ENCODE measurements at regions not wholly inside any gene's neighbourhood (a gene's known extent, or its start where the extent isn't known, plus 50 kb on each side); places are given as distances from the start of the nearest gene placed in this dataset.

DNA sequence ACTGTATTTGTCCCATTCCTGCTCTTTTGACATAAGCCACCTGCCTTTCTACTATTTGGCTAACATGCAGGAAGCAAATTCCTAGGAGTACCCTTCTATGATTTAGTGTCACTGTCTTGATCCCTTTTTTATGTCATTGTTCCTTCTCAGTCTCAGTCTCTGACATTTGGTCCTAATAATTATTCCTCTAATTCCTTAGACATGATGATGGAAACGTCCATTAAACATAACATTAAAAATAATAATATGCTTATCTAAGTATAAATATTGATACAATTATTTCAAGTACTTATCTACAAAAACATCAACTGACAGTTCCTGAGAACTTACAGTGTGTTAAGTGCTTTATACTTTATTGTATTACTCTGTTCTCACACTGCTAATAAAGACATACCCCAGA is 857.0 kb upstream of the LCORL start:
- intact Hi-C loops (cut with DNase I) = no loop called here
- DNase-seq (ENCODE audit: missing footprints) (no peak), ATAC-seq (no peak)

DNA sequence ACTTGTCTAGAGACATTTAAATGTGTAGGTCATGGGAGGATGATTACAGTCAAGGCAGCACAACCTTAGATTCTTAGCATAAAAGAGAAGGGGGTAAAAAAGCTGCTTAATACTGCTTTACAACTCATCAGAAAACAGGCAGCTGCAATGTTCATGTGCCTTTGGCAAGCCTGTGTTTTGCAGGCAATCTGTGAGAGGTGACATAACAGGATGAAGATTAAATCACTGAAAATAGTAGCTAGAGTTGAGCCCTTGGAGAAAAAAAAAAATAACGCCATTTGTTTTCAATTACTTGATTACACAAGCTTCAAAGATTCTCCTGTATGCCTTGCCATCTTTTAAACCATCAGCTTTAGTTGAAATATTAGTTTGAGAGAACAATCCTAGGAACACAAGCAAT is 847.6 kb upstream of the LCORL start:
- intact Hi-C loops (cut with DNase I) = no loop called here
- no peak for ATAC-seq
- no peak for DNase-seq (ENCODE audit: missing footprints)

DNA sequence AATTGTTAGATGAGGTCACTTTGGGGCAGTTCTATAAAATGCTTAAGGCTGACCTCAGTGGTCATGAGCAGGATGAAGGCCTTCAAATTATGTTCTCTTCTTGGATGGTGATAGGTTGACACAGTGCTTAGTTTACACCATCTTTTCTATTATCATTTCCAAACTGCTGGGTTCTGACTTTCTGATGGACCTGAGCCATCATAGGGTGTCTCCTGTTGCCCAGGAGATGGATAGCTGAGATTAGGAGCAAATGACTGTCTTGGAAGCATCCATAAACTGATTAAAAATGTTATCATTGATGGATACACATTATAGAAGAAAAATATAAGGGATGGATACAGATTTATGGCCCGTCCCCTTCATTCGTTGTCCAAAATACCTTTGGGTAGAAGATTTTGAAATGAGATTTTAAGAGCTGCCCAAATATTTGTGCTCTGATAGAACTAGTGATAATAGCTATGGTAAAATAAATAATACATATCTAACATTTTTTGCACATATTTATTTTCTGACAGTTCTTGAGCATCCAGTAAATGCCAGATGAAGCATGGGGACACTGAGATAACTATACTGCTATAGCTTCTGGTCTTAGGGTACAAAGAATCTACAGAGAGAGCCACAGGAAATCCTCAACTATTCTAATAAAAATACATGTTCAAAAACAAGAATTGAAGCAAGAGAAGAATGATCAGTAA is 839.4 kb upstream of the LCORL start:
- intact Hi-C loops (cut with DNase I) = no loop called here
- no peak for ATAC-seq
- no peak for DNase-seq (ENCODE audit: missing footprints)

DNA sequence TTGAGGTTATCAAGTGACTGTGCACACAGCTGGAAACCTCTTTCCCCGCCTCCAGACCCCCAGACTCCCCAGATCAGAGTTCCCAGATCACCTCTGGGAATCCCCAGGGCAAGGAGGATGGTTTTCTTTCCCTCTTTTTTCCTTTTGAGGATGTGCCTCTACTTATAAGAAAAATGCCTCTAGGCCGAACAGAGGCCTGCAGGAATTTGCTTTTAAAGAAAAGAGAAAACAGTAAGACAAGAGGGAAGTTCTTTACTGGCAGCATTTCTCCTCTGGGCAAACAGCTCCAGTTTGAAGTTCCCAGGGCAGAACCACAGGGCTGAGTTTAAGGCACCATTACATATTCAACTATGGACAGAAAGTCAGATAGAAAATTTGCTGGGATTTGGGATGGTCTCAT is 837.9 kb upstream of the LCORL start:
- intact Hi-C loops (cut with DNase I) = no loop called here
- ATAC-seq (no peak), DNase-seq (ENCODE audit: missing footprints) (no peak)

DNA sequence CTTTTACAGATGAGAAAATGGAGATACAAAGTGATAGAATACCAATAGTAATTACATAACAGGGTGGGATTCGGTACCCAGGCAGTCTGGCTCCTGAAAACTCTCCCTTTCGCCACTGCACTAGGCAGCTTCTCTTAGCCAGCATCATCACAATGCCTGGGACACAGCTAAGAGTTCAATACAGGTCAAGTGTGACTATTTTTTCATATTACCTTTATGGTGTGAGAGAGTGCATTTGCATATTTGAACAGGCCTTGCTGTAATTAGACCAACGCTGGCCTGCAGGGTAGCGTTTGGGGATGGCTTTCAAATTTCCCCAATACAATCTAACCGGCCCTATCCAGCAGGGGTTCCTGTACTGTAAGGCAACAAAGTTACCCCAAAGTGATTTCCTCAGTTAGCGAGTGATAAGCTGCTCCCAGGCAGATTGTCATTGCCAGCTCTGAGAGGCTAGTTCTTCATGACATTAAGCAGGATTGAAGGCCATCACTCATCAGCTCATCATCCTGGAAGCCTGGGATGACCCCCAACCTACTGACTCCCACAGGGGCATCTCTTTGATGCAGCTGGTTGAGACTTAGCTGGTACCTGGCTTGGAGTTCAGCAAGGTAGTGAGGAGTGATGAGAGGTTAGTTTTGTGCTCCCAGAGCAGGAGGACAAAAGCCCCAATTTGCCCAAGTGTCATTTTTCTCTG is 836.8 kb upstream of the LCORL start:
- intact Hi-C loops (cut with DNase I) = no loop called here
- ATAC-seq = peak; percentile 57
- DNase-seq (ENCODE audit: missing footprints) = no peak

DNA sequence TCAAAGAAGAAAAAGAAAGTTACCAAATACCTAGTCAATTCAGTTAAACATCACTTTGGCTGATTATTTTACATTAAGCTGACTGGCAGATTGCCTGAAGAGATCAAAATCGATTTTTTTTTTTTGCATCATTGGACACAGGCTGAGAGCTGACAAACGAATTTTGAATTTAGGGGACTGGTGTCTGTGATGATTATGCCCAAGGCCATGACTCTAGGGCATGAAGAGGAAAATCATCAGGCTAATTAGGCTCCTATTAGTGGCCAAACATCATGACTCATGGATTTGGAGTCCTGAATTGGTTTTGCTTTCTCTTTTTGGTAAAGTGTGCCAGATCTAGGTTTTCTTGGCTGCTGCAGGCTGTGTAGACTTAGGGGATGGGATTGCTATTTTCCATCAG is 829.3 kb upstream of the LCORL start:
- no peak for DNase-seq (ENCODE audit: missing footprints)
- intact Hi-C loops (cut with DNase I) = no loop called here
- ATAC-seq = no peak

DNA sequence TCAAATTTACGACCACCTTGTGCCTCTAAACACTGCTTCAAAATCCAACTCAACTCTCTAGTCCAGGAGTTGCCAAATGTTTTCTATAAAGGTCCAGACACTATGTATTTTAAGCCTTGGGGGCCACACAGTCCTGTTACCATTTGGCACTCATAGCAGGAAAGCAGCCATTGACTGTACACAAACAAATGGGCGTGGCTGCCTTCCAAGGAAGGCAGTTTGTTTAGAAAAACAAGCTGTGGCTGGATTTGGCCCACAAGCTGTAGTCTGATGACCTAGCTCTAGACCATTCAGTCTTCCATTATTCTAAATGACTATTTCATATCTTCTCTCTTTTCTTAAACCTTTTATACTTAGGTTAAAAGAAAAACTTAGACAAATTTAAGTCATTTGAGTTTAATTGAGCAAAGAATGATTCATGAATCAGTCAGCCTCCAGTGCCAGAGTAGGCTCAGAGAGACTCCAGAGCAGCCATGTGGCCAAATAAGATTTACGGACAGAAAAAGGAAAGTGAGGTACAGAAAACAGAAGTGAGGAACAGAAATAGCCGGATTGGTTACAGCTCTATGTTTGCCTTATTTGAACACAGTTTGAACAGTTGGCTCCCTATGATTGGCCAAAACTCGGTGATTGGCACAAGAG is 825.8 kb upstream of the LCORL start:
- intact Hi-C loops (cut with DNase I) = no loop called here
- ATAC-seq = no peak

DNA sequence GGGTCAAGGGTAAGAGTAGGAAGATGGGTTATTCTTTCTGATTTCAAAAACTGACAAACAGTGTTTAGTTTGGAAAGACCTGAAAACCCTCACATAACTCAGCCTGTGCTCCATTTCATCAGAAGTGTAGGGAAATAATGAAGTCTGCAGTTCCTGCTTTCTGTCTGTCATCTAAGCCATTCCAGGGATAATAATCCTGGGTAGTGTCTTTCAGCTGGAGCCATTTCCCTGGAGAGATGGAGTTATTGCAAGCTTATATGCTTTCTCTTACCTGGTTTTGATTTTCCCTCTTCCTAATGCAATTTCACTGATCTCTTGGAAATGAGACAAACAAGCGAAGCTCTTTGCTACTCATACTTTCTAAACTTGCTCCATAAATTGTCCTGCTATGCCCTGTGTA is 824.8 kb upstream of the LCORL start:
- no peak for DNase-seq (ENCODE audit: missing footprints)
- intact Hi-C loops (cut with DNase I) = no loop called here
- ATAC-seq = no peak

More for the DNA sequence above, 825.8 kb upstream of the LCORL start:
- DNase-seq (ENCODE audit: missing footprints) = no peak

DNA sequence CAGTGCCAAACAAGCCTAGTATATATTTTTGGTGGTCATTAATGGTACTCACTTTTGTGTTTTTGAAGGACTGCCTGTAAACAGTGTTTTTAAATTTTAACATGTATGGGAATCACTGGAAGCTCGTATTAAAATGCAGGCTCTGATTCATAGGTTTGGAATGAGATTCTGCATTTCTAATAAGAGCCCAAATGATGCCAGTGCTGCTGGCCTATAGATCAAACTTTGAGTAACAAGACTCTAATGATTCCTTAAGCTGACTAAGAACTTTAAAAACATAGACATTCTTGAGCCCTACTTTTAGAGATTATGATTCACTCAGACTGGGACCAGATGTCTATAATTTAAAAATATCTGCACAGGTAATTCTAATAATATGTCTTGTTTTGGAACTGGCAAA is 823.2 kb upstream of the LCORL start:
- DNase-seq (ENCODE audit: missing footprints) = no peak
- intact Hi-C loops (cut with DNase I) = no loop called here
- ATAC-seq = no peak

DNA sequence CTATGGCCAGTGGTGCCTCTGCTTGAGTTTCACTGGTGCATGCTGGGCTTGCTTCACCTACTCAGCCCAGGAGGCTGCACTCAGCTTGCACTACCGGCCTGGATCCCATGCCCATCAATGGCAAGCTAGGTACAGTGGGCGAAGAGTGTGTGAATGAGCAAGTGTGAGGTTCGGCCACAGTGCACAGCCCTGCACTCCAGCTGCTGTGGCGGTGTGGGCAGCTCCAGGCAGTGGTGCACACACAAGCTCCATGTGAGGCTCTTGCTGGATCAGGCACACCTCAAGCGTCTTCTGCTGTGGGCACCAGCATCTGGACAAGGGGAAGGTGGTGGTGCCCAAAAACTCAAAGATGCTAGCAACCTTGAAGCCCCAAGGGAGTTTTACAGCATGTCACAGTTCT is 820.9 kb upstream of the LCORL start:
- DNase-seq (ENCODE audit: missing footprints) (no peak), ATAC-seq (no peak)
- intact Hi-C loops (cut with DNase I) = no loop called here

DNA sequence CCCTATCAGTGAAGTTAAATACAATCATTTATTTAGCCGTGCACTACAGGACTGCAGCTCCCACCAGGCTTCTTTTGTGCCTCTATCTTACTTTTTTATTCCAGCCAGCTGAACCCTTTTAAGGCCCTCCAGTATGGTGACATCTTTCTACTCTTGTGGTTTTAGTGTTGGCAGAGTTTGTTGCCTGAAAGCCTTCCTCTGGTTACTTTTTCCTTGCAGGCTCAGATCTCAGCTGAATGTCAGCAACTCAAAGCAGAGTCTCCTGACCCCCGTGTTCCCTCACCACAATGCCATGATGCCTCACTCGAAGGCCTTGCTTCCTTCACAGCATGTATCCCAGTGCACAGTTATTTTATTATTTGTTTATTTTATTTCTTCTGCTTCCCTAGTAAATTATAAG is 818.9 kb upstream of the LCORL start:
- intact Hi-C loops (cut with DNase I) = no loop called here
- ATAC-seq (no peak), DNase-seq (ENCODE audit: missing footprints) (no peak)

DNA sequence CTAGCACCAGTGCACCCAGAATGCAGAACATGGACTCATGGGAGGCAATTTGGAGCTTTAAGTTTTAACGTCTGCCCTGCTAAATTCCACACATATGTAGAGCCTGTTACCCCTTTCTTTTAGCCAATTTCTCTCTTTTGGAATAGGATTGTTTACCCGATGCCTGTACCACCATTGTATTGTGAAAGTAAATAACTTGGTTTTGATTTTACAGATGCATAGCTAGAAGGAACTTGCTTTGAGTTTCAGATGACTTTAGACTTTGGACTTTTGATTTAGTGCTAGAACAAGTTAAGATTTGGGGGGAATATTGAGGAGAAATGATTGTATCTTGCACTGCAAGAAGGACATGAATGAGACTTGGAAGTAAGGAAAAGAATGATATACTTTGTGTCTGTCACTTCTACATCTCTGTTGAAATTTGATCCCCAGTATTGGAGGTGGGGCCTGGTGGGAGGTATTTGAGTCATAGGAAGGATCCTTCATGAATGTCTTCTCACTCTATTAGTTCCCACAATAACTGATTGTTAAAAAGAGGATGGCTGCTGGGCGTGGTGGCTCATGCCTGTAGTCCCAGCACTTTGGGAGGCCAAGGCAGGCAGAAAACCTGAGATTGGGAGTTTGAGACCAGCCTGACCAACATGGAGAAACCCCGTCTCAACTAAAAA is 794.8 kb upstream of the LCORL start:
- no peak for ATAC-seq
- no peak for DNase-seq (ENCODE audit: missing footprints)
- intact Hi-C loops (cut with DNase I) = no loop called here

DNA sequence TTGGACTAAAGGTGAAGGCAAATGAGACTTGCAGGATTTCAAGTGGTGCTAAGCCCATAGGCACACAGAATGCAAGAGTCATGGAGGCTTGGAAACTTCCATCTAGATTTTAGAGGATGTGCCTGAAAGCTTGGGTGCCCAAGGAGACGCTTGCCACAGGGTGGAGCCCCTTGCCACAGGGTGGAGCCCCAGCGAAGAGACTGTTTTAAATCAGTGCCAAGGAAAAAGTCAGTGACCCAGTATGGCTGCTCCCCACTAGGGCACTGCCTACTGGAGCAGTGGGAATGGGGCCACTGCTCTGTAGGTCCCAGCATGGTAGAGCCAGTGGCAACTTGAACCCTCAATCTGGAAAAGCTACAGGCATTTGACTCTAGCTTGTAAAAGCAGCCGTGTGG is 794.2 kb upstream of the LCORL start:
- intact Hi-C loops (cut with DNase I) = no loop called here
- DNase-seq (ENCODE audit: missing footprints) (no peak), ATAC-seq (no peak)

DNA sequence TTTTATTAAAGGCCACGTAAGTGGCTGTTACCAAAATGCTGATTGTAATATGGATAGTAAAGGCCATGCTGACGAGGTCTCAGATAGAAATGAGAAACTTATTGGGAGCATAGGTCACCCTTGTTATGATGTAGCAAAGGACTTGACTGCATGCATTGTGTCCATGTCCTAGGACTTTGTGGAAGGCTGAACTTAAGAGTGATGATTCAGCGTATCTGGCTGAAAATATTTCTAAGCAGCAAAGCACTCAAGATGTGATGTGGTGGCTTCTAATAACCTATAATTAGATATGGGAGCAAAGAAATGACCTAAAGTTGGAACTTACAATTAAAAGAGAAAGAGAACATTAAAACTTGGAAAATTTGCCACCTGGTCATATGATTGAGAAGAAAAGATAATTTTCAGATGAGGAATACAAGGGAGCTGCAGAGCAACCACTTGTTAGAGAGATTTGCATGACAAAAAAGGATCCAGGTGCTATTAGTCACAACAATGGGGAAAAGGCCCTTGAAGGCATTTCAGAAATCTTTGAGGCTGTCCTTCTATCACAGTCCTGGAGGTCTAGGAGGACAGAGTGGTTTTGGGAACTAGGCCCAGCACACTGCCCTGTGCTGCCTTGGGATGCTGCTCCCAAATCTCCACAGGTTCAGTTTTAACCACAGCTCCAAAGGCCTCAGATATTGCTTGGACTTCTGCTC is 793.7 kb upstream of the LCORL start:
- intact Hi-C loops (cut with DNase I) = no loop called here
- DNase-seq (ENCODE audit: missing footprints) (no peak), ATAC-seq (no peak)

DNA sequence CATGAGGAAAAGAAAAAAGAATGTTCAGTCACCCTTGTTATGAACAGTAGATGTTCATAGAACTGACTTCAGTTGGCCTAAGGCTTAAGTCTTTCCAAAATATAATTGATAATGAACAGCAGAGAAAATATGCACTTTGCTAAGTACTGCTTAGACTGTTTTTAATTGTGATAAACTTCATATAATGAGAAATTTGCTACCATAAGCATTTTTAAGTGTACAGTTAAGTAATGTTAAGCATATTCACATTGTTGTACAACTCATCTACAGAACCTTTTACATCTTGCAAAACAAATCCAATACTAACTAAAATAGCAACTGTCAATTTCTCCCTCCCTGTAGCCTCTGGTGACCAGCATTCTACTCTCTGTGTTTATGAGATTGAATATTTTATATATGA is 792.2 kb upstream of the LCORL start:
- DNase-seq (ENCODE audit: missing footprints) = no peak
- ATAC-seq = no peak
- intact Hi-C loops (cut with DNase I) = no loop called here

DNA sequence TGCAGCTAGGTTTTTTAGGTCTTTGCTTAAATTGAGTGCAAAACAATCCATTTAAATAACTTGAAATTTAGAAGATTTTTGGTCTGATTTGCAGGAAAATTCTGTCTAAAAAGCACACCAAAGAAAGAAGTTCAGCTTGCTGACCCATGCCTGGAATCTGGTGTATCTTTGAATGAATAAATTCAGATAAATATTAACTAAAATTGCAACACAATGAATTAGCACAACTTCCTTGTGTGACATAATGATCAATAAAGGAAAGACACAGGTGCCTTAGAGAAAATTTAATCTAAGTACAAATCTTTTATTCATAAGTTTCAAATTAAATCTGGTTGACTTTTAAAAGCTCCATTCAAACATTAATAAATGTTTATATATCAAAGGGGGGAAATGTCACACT is 791.5 kb upstream of the LCORL start:
- ATAC-seq = no peak
- intact Hi-C loops (cut with DNase I) = no loop called here
- no peak for DNase-seq (ENCODE audit: missing footprints)

DNA sequence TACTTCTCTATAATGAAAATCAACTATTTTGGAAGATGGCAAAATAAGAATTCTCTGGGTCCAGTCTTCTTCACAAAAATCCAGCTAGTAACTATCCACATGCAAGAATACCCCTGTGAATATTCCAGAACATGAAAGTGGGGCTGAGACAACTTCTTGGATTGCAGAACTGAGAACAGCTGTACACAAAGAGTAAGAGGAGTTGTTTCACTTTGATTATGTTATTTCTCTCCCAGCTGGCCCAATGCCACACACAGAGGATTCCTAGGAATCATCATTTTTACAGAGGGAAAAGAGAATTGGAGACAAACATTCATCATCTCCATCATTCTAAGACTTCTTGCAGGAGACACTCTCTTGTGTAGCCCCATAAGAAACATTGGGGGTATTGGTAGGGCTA is 782.2 kb upstream of the LCORL start:
- no peak for ATAC-seq
- no peak for DNase-seq (ENCODE audit: missing footprints)
- intact Hi-C loops (cut with DNase I) = no loop called here

DNA sequence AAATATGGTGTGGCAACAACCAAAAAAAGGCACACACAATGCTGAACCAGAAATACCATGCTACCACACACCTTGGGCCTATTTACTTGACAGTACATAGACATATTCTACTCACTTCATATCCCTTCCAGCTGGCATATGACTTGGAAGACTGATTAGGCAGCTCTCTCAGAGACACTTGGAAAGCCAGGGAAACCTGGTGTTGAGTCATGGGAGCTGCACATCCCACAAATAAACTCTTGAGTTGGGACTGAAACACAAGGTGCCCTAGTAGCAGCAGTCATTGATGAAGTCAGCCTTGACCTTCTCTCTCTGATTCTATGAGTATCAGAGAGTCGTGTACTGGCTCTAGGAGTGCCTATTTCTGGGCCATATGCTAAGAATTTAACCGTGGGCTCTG is 776.6 kb upstream of the LCORL start:
- intact Hi-C loops (cut with DNase I) = no loop called here
- ATAC-seq (no peak), DNase-seq (ENCODE audit: missing footprints) (no peak)

DNA sequence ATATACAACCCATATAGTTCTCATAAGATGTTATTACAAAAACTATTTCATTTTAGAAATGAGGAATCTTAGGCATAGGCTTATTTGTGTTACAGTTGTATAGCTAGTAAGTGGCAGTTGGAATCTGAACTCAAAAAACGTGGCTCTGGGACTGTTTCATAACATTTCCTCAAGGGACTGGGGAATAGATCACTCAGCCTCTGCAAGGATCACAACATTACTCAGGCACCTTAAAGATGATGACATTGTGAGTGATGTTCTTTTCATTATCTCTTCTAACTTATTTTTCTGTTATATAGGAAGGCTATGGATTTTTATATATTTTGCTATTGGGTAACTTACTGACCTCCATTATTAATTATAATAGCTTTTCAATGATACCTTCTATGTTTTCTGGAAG is 774.2 kb upstream of the LCORL start:
- no peak for ATAC-seq
- intact Hi-C loops (cut with DNase I) = no loop called here
- no peak for DNase-seq (ENCODE audit: missing footprints)
